ENCODE measurements at regions not wholly inside any gene's neighbourhood (a gene's known extent, or its start where the extent isn't known, plus 50 kb on each side); places are given as distances from the start of the nearest gene placed in this dataset.

- TF ChIP-seq CTCF (IDR thresholded peaks at IDR 0.05) = no peak
- TF ChIP-seq POLR2A (IDR thresholded peaks at IDR 0.05) = no peak
Measured at GRCh38 chr12:85367936-85368335, 87.9 kb downstream of the ALX1 start.
